ENCODE measurements at regions not wholly inside any gene's neighbourhood (a gene's known extent, or its start where the extent isn't known, plus 50 kb on each side); places are given as distances from the start of the nearest gene placed in this dataset.
"Not testable (repeated sequence)": the region's sequence is repeated elsewhere in the genome, so short reads cannot be mapped to it uniquely, and the experiment has no call there.

DNA sequence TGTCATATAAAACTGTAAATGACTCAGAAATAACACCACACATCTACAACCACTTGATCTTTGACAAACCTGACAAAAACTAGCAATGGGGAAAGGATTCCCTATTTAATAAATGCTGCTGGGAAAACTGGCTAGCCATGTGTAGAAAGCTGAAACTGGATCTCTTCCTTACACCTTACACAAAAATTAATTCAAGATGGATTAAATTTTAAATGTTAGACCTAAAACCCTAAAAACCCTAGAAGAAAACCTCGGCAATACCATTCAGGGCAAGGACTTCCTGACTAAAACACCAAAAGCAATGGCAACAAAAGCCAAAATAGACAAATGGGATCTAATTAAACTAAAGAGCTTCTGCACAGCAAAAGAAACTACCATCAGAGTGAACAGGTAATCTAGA, 1315.3 kb upstream of the CNTN5 start:
- TF ChIP-seq, protein P1, sequence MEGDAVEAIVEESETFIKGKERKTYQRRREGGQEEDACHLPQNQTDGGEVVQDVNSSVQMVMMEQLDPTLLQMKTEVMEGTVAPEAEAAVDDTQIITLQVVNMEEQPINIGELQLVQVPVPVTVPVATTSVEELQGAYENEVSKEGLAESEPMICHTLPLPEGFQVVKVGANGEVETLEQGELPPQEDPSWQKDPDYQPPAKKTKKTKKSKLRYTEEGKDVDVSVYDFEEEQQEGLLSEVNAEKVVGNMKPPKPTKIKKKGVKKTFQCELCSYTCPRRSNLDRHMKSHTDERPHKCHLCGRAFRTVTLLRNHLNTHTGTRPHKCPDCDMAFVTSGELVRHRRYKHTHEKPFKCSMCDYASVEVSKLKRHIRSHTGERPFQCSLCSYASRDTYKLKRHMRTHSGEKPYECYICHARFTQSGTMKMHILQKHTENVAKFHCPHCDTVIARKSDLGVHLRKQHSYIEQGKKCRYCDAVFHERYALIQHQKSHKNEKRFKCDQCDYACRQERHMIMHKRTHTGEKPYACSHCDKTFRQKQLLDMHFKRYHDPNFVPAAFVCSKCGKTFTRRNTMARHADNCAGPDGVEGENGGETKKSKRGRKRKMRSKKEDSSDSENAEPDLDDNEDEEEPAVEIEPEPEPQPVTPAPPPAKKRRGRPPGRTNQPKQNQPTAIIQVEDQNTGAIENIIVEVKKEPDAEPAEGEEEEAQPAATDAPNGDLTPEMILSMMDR (IDR thresholded peaks at IDR 0.05 in 8 of 11, conservative IDR thresholded peaks at IDR 0.05 in 3 of 11) = not testable (repeated sequence)
- not testable (repeated sequence) for TF ChIP-seq POLR2AphosphoS5 (IDR thresholded peaks at IDR 0.05)
